ENCODE measurements at regions not wholly inside any gene's neighbourhood (a gene's known extent, or its start where the extent isn't known, plus 50 kb on each side); places are given as distances from the start of the nearest gene placed in this dataset.
"Not testable (repeated sequence)": the region's sequence is repeated elsewhere in the genome, so short reads cannot be mapped to it uniquely, and the experiment has no call there.

DNA sequence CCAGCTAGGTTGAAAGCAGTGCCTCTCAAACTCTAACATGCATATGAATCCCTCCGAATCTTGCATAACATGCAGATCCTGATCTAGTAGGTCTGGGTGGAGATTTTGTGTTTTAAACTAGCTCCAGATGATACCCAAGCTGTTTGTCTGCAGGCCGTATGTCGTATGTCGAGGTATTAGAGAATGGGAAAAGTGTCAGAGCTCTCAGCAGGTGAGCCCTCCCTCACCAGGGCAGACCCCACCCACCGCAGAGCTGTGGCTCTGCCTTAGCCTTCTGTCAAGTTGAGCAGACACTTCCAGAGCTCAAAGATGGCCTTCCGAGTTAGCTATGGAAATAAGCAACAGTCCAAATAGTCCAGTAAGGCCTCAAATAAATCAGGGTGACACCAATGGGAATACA lies 83.2 kb upstream of the MAP3K1 start:
- DNase-seq (ENCODE audit: low read depth in 2 of 2): no peak

DNA sequence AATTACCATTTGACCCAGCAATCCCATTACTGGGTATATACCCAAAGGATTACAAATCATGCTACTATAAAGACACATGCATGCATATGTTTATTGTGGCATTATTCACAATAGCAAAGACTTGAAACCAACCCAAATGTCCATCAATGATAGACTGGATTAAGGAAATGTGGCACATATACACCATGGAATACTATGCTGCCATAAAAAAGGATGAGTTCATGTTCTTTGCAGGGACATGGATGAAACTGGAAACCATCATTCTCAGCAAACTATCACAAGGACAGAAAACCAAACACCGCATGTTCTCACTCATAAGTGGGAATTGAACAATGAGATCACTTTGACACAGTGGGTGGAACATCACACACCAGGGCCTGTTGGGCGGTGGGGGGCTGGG lies 83.9 kb upstream of the MAP3K1 start:
- DNase-seq (ENCODE audit: low read depth in 2 of 2): not testable (repeated sequence)

DNA sequence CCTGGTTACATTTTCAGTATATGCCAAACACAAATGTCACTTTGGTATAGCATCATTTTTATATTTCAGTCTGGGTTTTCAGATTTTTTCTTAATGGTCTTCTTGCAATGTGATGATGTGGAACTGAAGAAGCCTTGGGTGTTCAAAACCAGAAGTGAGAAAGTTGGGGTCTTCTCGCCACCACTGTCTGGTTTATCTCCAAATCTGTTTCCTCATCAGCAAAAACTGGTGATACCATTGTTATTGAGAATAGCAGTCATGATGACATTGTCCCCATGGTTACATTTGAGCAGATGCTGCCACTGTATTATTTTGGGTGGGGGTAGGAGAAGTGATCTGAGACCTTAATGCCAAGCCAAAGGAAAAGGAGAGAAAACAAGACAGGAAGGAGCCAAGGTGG lies 85.9 kb upstream of the MAP3K1 start:
- DNase-seq (ENCODE audit: low read depth in 2 of 2): no peak

DNA sequence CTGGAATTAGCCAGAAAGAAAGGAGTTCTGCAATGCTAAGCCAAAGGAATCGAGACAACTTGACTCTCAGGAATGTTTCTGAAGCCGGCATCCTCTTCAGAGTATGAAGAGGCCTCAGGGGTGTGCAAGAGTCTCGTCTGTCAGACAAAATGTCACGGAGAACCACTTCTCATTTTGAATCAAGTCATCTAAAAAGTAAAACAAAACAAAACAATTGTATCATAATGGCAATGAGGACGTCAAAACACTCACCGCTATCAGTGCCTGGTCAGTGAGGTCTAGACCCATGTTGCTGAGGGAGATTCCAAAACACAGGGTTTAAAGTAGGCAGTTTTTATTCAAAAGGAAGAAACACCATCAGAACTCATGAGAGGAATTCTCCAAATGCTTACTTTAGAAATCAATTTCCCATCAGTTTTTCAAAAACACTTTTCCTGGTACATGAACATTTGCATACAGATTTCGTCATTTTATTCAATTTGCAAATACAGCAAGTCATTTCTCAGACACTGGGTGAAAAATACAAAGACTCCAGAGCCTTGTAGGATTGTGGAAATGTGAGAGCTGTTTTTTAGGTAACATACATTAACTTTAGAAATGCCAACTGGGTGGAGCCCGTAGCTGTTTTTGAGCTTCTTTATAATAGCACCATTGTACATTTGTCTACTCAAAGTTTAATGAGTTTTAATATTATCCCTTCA lies 89.5 kb upstream of the MAP3K1 start:
- no peak for DNase-seq (ENCODE audit: low read depth in 2 of 2)

DNA sequence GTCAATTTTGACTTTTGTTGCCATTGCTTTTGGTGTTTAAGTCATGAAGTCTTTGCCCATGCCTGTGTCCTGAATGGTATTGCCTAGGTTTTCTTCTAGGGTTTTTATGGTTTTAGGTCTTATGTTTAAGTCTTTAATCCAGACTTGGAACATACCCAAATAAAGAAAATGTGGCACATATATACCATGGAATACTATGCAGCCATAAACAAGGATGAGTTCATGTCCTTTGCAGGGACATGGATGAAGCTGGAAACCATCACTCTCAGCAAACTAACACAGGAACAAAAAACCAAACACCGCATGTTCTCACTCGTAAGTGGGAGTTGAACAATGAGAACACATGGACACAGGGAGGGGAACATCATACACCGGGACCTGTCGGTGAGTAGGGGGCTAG lies 90.5 kb upstream of the MAP3K1 start:
- not testable (repeated sequence) for DNase-seq (ENCODE audit: low read depth in 2 of 2)

DNA sequence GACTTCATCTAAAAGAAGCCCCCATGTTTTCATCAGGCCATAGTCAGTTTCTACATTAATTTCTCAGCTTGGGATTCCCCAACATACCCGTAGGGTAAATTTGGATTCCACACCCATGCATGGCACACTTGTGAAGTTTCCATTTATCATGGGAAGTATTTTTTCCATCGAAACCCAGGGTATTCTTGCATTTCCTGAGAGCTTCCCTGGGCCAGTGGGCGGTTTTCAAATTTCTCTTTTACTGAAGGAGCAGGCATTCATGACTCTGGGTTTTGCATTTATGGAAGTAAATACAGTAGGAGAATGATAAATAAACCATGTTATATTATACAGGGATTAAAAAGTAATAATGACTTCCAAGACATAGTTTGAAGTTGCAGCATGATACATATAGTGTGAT lies 93.0 kb upstream of the MAP3K1 start:
- DNase-seq (ENCODE audit: low read depth in 2 of 2): no peak

DNA sequence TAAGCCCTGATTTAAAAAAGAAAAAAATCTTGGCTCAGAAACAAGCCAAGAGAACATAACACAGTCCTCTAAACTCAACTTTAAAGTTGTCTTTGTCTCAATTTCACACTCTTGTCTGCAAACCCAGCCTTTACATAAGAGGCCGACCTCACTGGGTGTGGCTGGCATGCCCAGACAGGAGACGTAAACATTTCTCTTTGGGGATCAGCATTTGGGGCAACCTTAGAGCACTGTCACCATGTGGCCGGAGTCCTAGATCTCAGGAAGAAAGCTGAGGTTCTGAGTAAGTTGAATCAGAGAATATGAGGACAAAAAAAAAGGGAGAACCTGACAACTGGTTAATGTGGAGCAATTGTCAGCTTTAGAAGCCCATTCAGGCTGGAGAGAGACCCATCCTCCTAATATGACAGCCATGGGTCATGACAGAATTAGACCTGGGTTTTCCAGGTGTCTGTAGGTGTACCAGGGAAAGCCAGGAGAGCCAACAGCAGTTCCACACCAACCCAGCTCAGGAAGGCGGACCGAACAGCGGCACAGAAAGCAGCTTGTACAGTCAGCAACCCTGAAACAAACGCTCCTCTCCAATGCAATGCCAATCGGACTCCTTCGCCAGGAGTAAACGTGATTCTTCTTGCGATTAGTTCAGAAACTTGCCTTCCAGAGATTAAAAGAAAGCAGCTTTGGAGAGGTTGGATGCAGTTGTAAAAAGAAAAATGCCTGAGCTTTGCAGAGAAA lies 97.9 kb upstream of the MAP3K1 start:
- DNase-seq (ENCODE audit: low read depth in 2 of 2): no peak

DNA sequence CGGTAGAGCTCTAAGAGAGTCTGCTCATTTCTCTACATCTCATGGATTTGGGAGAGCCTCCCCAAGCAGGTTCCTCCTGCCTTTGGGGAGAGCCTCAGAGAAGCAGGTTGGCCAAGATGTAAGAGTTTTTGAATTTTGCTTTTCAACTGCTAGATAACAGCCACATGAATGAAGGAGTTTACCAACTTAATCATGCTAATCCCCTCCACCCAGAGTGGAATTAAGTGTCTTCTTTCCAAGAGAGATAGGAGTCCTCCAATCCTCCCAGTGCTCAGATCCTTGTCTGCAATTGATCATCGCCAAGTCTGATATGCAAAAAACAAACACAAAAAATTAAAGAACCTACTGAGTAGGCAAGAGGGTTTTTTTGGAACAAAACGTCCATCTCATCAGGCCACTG lies 99.4 kb upstream of the MAP3K1 start:
- DNase-seq (ENCODE audit: low read depth in 2 of 2): no peak

DNA sequence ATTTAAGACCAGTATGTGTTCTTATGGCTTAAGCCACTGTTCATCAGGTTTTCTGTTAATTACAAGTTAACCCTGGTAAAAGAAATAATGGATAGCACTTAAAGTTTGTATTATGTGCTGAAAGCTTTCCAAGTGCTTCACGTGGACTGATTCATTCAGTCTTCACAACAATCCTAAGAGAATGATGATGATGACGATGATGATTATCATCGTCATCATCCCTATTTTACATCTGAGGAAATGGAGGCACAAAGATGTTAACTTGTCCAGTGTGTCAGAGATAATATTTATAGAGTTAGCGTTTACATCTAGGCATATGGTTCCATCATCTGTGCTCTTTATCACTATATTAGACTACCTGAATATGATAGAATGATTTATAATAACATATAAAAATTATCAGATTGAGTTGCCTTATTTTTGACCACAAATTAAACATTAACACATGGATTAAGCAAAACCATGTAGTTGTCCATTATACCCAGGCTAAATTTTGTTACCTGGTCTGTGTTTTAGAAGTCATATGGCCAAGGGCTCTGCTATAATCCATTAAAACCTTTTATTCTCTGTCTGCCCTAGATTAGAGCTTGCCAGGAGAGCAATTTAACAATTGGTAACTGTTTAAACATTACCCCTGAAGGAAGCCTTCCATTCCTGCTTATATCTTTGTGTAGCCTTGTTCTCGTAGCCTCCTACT lies 102.3 kb upstream of the MAP3K1 start:
- no peak for DNase-seq (ENCODE audit: low read depth in 2 of 2)

DNA sequence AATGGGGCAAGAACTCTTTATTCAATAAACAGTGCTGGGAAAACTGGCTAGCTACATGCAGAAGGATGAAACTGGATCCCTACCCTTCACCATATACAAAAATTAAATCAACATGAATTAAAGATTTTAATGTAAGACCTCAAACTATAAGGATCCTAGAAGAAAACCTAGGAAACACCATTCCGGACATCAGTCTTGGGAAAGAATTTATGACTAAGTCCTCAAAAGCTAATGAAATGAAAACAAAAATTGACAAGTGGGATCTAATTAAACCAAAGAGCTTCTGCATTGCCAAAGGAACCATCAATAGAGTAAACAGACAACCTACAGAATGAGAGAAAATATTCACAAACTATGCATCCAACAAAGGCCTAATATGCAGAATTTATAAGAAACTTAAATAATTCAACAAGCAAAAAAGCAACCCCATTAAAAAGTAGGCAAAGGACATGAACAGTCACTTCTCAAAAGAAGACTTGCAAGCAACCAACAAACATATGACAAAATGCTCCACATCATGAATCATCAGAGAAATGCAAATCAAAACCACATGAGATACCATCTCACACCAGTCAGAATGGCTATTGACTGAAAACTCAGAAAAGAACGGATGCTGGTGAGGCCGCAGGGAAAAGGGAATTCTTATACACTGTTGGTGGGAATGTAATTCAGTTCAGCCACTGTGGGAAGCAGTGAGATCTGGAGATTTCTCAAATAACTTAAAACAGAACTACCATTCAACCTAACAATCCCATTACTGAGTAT lies 104.3 kb upstream of the MAP3K1 start:
- DNase-seq (ENCODE audit: low read depth in 2 of 2): no peak

DNA sequence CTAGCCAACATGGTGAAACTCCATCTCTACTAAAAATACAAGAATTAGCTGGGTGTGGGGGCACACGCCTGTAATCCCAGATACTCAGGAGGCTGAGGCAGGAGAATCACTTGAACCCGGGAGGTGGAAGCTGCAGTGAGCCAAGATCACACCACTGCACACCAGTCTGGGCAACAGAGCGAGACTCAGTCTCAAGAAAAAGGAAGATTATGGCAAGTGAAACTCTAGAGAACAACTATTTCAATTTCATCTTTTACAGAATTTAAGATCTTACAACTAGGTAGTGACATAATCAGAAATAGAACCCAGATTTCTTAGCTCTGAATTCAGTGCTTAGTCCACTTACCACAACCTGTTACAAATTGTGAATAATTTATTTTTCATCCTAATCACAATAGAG lies 108.8 kb upstream of the MAP3K1 start:
- DNase-seq (ENCODE audit: low read depth in 2 of 2): no peak

DNA sequence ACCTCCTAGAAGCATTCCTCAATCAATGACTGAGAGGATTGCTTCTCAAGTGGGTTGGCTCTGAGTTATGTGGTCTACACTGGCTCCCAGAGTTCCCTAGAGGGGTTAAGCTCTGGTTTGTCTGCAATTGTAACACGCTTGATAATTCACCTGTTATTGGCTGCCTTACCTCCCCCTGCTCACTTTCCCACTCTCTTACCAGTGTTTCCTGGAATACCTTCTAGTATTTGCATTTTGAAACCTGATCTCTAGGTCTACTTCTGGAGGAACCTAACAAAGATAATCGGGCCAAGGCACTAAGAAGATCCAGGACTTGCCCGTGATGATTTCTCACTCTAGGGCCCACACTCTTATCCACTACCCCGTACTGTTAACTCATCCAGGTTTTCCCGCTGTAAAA lies 110.1 kb upstream of the MAP3K1 start:
- no peak for DNase-seq (ENCODE audit: low read depth in 2 of 2)

DNA sequence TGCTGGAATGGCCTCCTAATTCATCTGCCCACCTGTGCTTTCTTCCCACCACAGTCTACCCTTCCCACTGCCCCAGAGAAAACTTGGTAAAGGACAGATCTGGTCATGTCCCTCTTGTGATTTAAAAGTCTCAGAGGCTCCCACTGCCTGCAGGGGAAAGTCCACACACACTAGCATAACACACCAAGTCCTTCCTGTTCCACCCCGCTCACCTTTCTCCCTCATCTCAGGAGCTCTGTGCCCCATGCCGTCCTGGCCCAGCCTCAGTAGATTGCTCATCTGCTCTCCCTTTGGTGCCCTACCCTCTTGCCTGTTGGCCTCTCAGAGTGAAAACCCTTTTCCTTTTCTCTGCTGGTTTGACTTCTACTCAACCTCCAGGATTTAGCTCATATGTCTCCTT lies 111.4 kb upstream of the MAP3K1 start:
- no peak for DNase-seq (ENCODE audit: low read depth in 2 of 2)

DNA sequence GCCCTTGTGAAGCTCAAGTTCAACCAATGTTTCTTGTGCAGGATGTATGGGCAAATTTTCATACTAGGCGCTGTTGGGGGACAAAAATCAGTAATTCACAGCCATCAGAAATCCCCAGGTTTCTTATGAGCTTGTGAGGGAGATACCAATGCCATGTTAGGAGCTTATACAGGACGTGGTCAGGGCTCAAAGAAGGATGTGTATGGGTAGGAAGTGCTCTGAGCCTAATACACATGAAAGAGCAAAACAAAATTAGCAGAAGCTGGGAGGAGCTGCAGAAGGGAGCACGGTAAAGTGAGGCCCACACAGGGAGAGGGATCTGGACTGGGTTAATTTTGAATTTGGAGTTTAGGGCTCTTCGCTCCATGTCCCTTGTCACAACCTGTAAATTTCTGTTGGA lies 114.6 kb upstream of the MAP3K1 start:
- DNase-seq (ENCODE audit: low read depth in 2 of 2): no peak

DNA sequence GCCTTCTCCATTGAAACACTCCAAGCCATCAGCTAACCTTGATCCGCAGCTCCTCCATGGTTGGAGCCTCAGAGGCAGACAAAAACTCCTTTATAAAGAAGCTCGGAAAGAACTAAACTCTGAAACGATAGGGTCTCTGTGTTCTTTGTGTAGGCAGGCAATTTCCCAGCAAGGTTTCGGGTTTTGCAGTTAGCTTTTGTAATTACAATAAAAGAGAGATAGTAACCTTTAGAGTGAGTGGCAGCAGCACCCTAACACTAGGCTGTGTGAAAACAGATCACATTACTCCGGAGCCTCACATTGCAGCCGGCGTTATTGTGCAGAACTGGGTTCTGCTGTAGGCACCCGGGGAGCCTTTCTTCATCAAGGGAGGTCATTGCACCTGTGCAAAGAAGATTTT lies 115.8 kb upstream of the MAP3K1 start:
- no peak for DNase-seq (ENCODE audit: low read depth in 2 of 2)

DNA sequence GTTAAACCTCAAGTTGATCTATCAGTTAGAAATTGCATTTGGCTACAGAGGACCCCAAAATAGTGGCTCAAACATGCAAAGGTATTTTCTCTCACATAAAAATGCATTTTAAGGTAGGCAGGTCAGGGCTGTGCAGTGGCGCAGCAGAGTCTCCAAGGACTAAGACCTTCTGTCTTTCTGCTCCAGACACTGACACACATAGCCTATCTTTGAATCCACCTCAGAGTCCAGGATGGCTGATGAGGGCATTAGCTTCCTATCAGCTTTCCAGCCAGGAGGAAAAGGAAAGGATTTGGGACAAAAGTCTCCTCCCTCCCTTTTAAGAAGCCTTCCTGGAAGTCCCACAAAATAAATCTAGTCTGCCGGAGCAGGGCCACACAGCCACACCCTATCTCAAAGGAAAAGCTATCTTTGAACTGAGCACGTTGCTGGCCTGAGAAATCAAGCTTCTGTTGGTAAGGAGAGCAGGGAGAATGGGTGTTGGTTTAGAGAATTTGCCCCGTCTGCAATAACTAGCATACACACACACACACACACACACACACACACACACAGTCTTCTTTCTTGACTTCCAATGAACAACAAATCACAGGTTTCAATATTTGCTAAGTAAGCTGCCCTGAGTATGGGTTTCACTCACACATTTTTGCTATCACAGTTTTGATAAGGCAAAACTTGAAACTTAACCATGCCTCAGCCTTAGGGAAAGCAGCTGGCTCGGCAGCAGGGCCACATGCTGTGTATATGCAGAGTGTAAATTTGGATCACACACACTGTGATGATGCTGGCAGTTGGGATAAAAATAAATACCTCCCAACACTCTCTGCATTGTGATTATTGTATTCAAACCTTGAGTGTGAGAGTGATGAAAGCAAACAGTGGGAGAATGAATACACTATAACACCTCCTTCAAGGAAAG lies 116.6 kb upstream of the MAP3K1 start:
- DNase-seq (ENCODE audit: low read depth in 2 of 2): no peak

DNA sequence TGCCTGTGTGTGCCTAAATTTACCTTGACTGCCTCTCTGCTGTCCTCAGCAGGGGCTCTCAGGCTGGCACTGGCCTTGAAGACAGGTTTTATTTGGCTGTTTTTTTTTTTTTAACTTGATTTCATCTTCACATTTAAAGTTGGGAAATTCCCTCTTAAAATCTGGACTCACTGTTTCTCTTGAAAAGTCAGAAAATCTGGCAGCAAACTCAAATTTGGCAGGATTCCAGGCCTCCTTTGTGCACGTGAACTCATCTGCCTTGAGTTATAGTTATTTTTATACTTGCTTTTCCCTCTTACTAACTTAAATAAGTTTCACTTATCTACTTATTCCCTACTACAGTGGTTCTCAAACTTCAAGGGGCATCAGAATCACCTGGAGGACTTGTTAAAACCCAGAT lies 118.4 kb upstream of the MAP3K1 start:
- no peak for DNase-seq (ENCODE audit: low read depth in 2 of 2)

DNA sequence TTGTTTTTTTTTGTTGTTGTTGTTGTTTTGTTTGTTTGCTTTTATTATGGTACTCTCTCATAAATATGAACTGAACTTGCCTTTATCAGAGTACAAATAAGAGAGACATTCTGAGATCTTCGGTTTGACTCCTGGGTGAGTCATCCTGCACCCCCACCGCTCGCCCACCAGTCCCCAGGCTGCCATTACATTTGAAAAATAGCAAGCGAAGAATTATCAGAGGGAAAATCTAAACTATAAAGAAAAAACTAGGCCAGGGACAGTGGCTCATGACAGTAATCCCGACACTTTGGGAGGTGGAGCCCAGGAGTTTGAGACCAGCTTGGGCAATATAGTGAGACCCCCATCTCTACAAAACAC lies 122.1 kb upstream of the MAP3K1 start:
- DNase-seq (ENCODE audit: low read depth in 2 of 2): peak in 1 of 2 donors; percentile 37

DNA sequence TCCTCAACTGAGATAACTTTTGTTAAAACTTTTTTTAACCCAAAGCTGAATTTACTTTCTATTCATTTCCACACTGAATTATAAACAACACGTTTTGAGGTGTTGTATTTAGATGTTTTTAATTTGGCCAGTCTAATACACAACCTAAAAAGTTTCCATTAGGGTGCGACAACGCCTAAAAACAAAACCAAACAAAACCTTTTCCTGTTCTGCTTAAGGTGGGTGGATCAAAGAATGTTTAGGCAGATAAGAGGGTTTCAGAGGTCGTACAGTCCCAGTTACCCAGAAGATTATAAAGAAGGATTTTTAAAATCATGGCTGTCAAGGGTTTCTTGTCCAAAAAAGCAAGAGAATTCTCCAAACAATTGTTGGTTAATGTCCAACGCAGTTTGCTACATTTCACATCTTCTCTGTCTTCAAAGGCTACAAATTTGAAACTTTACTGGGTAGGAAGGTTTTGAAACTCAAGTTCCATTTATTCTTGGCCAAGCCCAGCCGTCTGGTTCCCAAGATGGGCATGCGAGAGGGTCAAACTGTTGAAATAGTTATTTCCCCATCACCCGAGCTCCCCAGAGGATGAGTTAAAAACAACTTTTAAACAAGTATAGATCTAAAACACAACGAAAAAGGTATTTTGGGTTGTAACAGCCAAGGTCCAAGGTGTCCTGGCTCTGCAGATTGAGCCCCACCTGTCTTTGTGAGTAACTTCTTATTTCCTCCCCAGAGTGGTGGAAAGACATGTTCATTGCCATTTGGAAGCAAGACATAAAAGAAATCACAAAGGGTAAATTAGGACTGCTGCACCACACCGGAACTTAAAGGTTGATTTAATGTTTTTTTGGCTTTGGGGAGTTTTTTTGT lies 122.8 kb upstream of the MAP3K1 start:
- no peak for DNase-seq (ENCODE audit: low read depth in 2 of 2)

DNA sequence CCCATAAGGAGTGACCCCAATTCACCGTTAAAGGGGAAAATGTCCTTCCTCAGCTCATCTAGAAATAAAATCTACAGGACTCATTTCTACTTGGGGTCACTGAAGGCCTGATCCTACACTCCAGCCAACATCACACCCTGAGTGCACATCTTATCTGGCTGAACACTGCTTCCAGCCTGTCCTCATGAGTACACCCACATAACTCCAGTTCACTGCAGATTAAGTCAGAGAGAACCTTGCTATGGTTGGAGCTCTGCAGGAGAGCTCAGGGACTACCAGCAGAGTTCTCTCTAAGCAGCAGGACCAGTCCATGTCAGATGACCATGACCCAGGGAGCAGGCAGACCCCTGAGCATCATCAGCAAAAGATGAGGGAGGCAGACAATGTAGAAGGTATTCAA lies 126.9 kb upstream of the MAP3K1 start:
- DNase-seq (ENCODE audit: low read depth in 2 of 2): no peak
